HCT116 (cell line): ENCODE measurements at regions not wholly inside any gene's neighbourhood (a gene's known extent, or its start where the extent isn't known, plus 50 kb on each side); places are given as distances from the start of the nearest gene placed in this dataset.

Experiments used
- ATAC-seq: fragments of 200-7000 bp; cut with Tn5 transposase; 2 replicates; pipeline ENCODE4 v1.9.1; 2020; ENCODE audit warnings: mild to moderate bottlenecking, moderate library complexity
- BruUV-seq: library from RNA; stranded (reverse); fragments of 400-500 nt; replicated peaks from 2 replicates; lab custom pipeline; 2021; lab: Mats Ljungman, UMichigan
- CTCF ChIA-PET: fragments of 300-600 bp; sonication (Branson Sonifier 250); formaldehyde crosslinking; loops from one replicate; lab custom pipeline; 2021; ENCODE audit warnings: antibody characterized with exemption; lab: Charles Lee
- POLR2A ChIA-PET: fragments of 300-600, 350-600 bp; sonication (Branson Sonifier 250); formaldehyde crosslinking; loops from one replicate; lab custom pipeline; 2021; ENCODE audit warnings: antibody characterized with exemption; lab: Charles Lee
- RAD21 ChIA-PET, 2 experiments: fragments of 300-600 bp; sonication (Branson Sonifier 250); formaldehyde crosslinking; loops; one replicate each; lab custom pipeline; 2023; ENCODE audit warnings: low total read pairs in 2 of 2; ENCODE audit not compliant: uncharacterized antibody in 2 of 2, unreplicated experiment in 2 of 2, low non-redundant PET in 1 of 2; lab: Charles Lee
- DNase-seq: peaks from one replicate; pipeline ENCODE4 v3.0.0-alpha.2; 2010; ENCODE audit warnings: low read depth, low spot score
- H2AFZ ChIP-seq: fragments of 200-600 bp; shearing (Covaris generic), sonication (generic); 2 replicates; pipeline ENCODE4 v1.6.1; 2017; ENCODE audit warnings: low read depth, mixed run types, mixed read lengths, antibody characterized with exemption, low read length; ENCODE audit not compliant: poor library complexity, severe bottlenecking
- H3K27ac ChIP-seq: 2 replicates; pipeline ENCODE4 v1.5.1; 2012; ENCODE audit warnings: low read depth, low read length
- H3K27me3 ChIP-seq: fragments of 200-600 bp; sonication (generic); 2 replicates; pipeline ENCODE4 v1.6.1; 2016; ENCODE audit warnings: mixed run types, low read length, mixed read lengths; ENCODE audit not compliant: insufficient read depth
- H3K36me3 ChIP-seq, 2 experiments: fragments of 200-500 bp in 1 of 2; fragments of 200-600 bp in 1 of 2; sonication (Bioruptor generic) in 1 of 2; sonication (generic) in 1 of 2; 2 replicates each; pipeline versions ENCODE4 v1.5.1 to v1.6.1; 2014 to 2016; ENCODE audit warnings: low read length in 2 of 2, inconsistent platforms in 1 of 2, mixed read lengths in 1 of 2, mixed run types in 1 of 2; ENCODE audit not compliant: insufficient read depth in 2 of 2, control insufficient read depth in 1 of 2
- H3K4me1 ChIP-seq, 2 experiments: fragments of 200-600 bp in 1 of 2; sonication (generic) in 1 of 2; 2 replicates each; pipeline versions ENCODE4 v1.5.1 to v1.6.1; 2012 to 2017; ENCODE audit warnings: low read length in 2 of 2, inconsistent platforms in 1 of 2, mild to moderate bottlenecking in 1 of 2, mixed read lengths in 1 of 2, mixed run types in 1 of 2, moderate library complexity in 1 of 2; ENCODE audit not compliant: insufficient read depth in 2 of 2, control insufficient read depth in 1 of 2
- H3K4me2 ChIP-seq: fragments of 200-600 bp; sonication (generic); 2 replicates; pipeline ENCODE4 v1.6.1; 2017; ENCODE audit warnings: mixed run types, low read length, mixed read lengths
- H3K4me3 ChIP-seq, 2 experiments: fragments of 200-600 bp in 1 of 2; sonication (generic) in 1 of 2; replicated peaks in 1 of 2; 2 replicates each; pipeline ENCODE4 v1.5.1; 2011 to 2016; ENCODE audit warnings: low read length in 2 of 2, control low read depth in 1 of 2, low read depth in 1 of 2, mild to moderate bottlenecking in 1 of 2, mixed read lengths in 1 of 2, mixed run types in 1 of 2
- H3K79me2 ChIP-seq: fragments of 200-600 bp; sonication (generic); 2 replicates; pipeline ENCODE4 v1.6.1; 2017; ENCODE audit warnings: mild to moderate bottlenecking, mixed run types, low read length, moderate library complexity, mixed read lengths; ENCODE audit not compliant: insufficient read depth
- H3K9ac ChIP-seq: fragments of 200-600 bp; sonication (generic); 2 replicates; pipeline ENCODE4 v1.6.1; 2016; ENCODE audit warnings: low read length, mixed read lengths
- H3K9me2 ChIP-seq: fragments of 200-600 bp; sonication (generic), shearing (Covaris generic); 2 replicates; pipeline ENCODE4 v1.6.1; 2017; ENCODE audit warnings: mixed run types, mild to moderate bottlenecking, moderate library complexity; ENCODE audit not compliant: insufficient read depth
- H3K9me3 ChIP-seq, 2 experiments: fragments of 200-500 bp in 1 of 2; fragments of 200-600 bp in 1 of 2; sonication (Bioruptor generic) in 1 of 2; sonication (generic) in 1 of 2; 2 replicates each; pipeline ENCODE4 v1.6.1; 2014 to 2017; ENCODE audit warnings: low read length in 2 of 2, mixed read lengths in 2 of 2, inconsistent platforms in 1 of 2, low read depth in 1 of 2, mild to moderate bottlenecking in 1 of 2, mixed run types in 1 of 2, moderate library complexity in 1 of 2; ENCODE audit not compliant: control insufficient read depth in 1 of 2, insufficient read depth in 1 of 2
- H4K20me1 ChIP-seq: fragments of 200-600 bp; sonication (generic), shearing (Covaris generic); 2 replicates; pipeline ENCODE4 v1.6.1; 2017; ENCODE audit warnings: mixed run types, mild to moderate bottlenecking, moderate library complexity; ENCODE audit not compliant: insufficient read depth
- ATF3 ChIP-seq: IDR thresholded peaks from 2 replicates; pipeline ENCODE4 v1.6.1; 2012
- CTCF ChIP-seq, 3 experiments: fragments of 200-600 bp in 1 of 3; sonication (generic) in 1 of 3; IDR thresholded peaks in 2 of 3; conservative IDR thresholded peaks in 1 of 3; 2 replicates each; pipeline ENCODE4 v1.5.1; 2012 to 2017; ENCODE audit warnings: low read depth in 2 of 3, low read length in 2 of 3, antibody characterized with exemption in 1 of 3, borderline replicate concordance in 1 of 3, control low read depth in 1 of 3, mild to moderate bottlenecking in 1 of 3, mixed read lengths in 1 of 3, mixed run types in 1 of 3, moderate library complexity in 1 of 3; ENCODE audit not compliant: insufficient read depth in 1 of 3
- JUND ChIP-seq: IDR thresholded peaks from 2 replicates; pipeline ENCODE4 v1.6.1; 2012
- POLR2A ChIP-seq: IDR thresholded peaks from 2 replicates; pipeline ENCODE4 v1.7.0; 2011; ENCODE audit warnings: borderline replicate concordance; ENCODE audit not compliant: insufficient read depth, insufficient read length; ENCODE audit errors: extremely low read depth
- POLR2AphosphoS5 ChIP-seq: IDR thresholded peaks from 2 replicates; pipeline ENCODE4 v1.6.1; 2011; ENCODE audit warnings: mild to moderate bottlenecking, low read depth, low read length, moderate library complexity
- SP1 ChIP-seq: IDR thresholded peaks from 2 replicates; pipeline ENCODE4 v1.6.1; 2012; ENCODE audit warnings: low read depth
- TCF7L2 ChIP-seq: IDR thresholded peaks from 2 replicates; pipeline ENCODE4 v1.7.0; 2011; ENCODE audit warnings: borderline replicate concordance, inconsistent platforms; ENCODE audit not compliant: insufficient read depth, insufficient read length; ENCODE audit errors: extremely low read depth
- YY1 ChIP-seq: IDR thresholded peaks from 2 replicates; pipeline ENCODE4 v1.6.1; 2011; ENCODE audit warnings: low read length, low read depth, moderate library complexity, mild to moderate bottlenecking; ENCODE audit not compliant: insufficient replicate concordance; ENCODE audit errors: extremely low read depth
- ZBTB33 ChIP-seq: IDR thresholded peaks from 2 replicates; pipeline ENCODE4 v1.6.1; 2011; ENCODE audit warnings: mild to moderate bottlenecking, low read length, moderate library complexity; ENCODE audit not compliant: insufficient replicate concordance; ENCODE audit errors: extremely low read depth
- ZNF274 ChIP-seq: fragments of 200-500 bp; sonication (Bioruptor generic); IDR thresholded peaks from 2 replicates; pipeline ENCODE4 v1.6.1; 2014; ENCODE audit warnings: mild to moderate bottlenecking, low read depth, low read length, inconsistent platforms
- intact Hi-C: fragments of 100-400 bp; cut with micrococcal nuclease; formaldehyde crosslinking; loops from 2 replicates; pipeline ENCODE4 v1.10.0; 2022

- Histone ChIP-seq H3K9ac (no peak overlapping the region), H4K20me1 (no peaks in the 10 kb centered on the region), H2AFZ (no peak overlapping the region), H3K9me2 (no peaks in the 10 kb centered on the region), H3K79me2 (no peaks in the 10 kb centered on the region), H3K27ac (no peak overlapping the region), H3K27me3 (no peaks in the 10 kb centered on the region), H3K4me2 (no peak overlapping the region), H3K9me3 (no peaks in the 10 kb centered on the region), H3K4me1 (peaks cover 2 to 11% of the 10 kb centered on the region in 2 experiments; a peak in 2 of 4 replicates), H3K4me3 (no peak overlapping the region), H3K36me3 (no peaks in the 10 kb centered on the region)
- ATAC-seq (no peak), DNase-seq (no peak)
- no TSS peak for BruUV-seq
- TF ChIP-seq TCF7L2 (no peak), POLR2AphosphoS5 (no peak), ATF3 (no peak), ZNF274 (no peak), ZBTB33 (no peak), SP1 (no peak), POLR2A (no peak), YY1 (no peak), CTCF (IDR thresholded peaks at IDR 0.05 in 2 of 3, conservative IDR thresholded peaks at IDR 0.05 in 1 of 3; ENCODE audit: borderline replicate concordance in 1 of 3, insufficient read depth in 1 of 3, low read depth in 2 of 3, low read length in 2 of 3) (no peak), JUND (no peak)
- intact Hi-C loops = no loop called here
- CTCF ChIA-PET = no interaction called here
- RAD21 ChIA-PET = no interaction called here
- POLR2A ChIA-PET = no interaction called here
Observed at GRCh38 chr10:60998932-60999331, 54.9 kb upstream of the RHOBTB1 start.
